ENCODE measurements at regions not wholly inside any gene's neighbourhood (a gene's known extent, or its start where the extent isn't known, plus 50 kb on each side); places are given as distances from the start of the nearest gene placed in this dataset.

- no peak for TF ChIP-seq CHD7 (IDR thresholded peaks at IDR 0.05; ENCODE audit: insufficient replicate concordance, low read length)
- no peak for TF ChIP-seq TAF1 (IDR thresholded peaks at IDR 0.05; ENCODE audit: low read depth, low read length)
- peak in 2 of 3 experiments; percentile 47; a peak in 3 of 4 replicates for TF ChIP-seq CTCF (IDR thresholded peaks at IDR 0.05; ENCODE audit: control extremely low read depth in 1 of 3, insufficient read depth in 1 of 3, low read depth in 1 of 3, low read length in 3 of 3)
- TF ChIP-seq MAX (IDR thresholded peaks at IDR 0.05), result no peak
- TF ChIP-seq YY1 (IDR thresholded peaks at IDR 0.05; ENCODE audit: low read depth, low read length), result no peak
- TF ChIP-seq BRCA1 (IDR thresholded peaks at IDR 0.05; ENCODE audit: low read depth, low read length), result no peak
- TF ChIP-seq CHD2 (IDR thresholded peaks at IDR 0.05; ENCODE audit: low read length), result no peak
These were observed 313.4 kb upstream of the TMTC4 start for GRCh38 chr13:100987948-100988347.
